DOHH2 (cell line): ENCODE measurements at regions not wholly inside any gene's neighbourhood (a gene's known extent, or its start where the extent isn't known, plus 50 kb on each side); places are given as distances from the start of the nearest gene placed in this dataset.

Source experiments
- EZH2phosphoT487 ChIP-seq: fragments of 200-600 bp; sonication (generic); IDR thresholded peaks from 2 replicates; pipeline ENCODE4 v1.6.1; 2017; ENCODE audit warnings: borderline replicate concordance, mild to moderate bottlenecking, antibody characterized with exemption, low read length, moderate library complexity, mixed read lengths
- TF ChIP-seq, protein P1 (sequence below): fragments of 200-600 bp; sonication (generic); IDR thresholded peaks from one replicate; pipeline ENCODE4 v1.5.1; 2014; ENCODE audit warnings: antibody characterized with exemption, mild to moderate bottlenecking, low read depth, low read length; ENCODE audit not compliant: poor library complexity, severe bottlenecking

GRCh38 chr6:125379174-125379573, 77.4 kb upstream of the HDDC2 start:
- TF ChIP-seq, protein P1, sequence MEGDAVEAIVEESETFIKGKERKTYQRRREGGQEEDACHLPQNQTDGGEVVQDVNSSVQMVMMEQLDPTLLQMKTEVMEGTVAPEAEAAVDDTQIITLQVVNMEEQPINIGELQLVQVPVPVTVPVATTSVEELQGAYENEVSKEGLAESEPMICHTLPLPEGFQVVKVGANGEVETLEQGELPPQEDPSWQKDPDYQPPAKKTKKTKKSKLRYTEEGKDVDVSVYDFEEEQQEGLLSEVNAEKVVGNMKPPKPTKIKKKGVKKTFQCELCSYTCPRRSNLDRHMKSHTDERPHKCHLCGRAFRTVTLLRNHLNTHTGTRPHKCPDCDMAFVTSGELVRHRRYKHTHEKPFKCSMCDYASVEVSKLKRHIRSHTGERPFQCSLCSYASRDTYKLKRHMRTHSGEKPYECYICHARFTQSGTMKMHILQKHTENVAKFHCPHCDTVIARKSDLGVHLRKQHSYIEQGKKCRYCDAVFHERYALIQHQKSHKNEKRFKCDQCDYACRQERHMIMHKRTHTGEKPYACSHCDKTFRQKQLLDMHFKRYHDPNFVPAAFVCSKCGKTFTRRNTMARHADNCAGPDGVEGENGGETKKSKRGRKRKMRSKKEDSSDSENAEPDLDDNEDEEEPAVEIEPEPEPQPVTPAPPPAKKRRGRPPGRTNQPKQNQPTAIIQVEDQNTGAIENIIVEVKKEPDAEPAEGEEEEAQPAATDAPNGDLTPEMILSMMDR = no peak
- TF ChIP-seq EZH2phosphoT487 = no peak
